AG10803 (cell line): ENCODE measurements at regions not wholly inside any gene's neighbourhood (a gene's known extent, or its start where the extent isn't known, plus 50 kb on each side); places are given as distances from the start of the nearest gene placed in this dataset.

ENCODE experiments used
- DNase-seq: peaks from one replicate; pipeline ENCODE4 v3.0.0; 2010; ENCODE audit warnings: low read depth
- H3K4me3 ChIP-seq: 2 replicates; pipeline ENCODE4 v1.5.1; 2011; ENCODE audit warnings: mild to moderate bottlenecking, low read length, control low read depth
- CTCF ChIP-seq: conservative IDR thresholded peaks from 2 replicates; pipeline ENCODE4 v1.5.1; 2011; ENCODE audit warnings: mild to moderate bottlenecking, low read length, control low read depth, inconsistent platforms

- TF ChIP-seq CTCF, result no peak
- H3K4me3 ChIP-seq, result no peak overlapping the region
- no peak for DNase-seq
Observed at GRCh38 chr21:27673581-27673980, 706.7 kb upstream of the ADAMTS5 start.

- no peak overlapping the region for H3K4me3 ChIP-seq
- TF ChIP-seq CTCF, result no peak
Observed at GRCh38 chr21:27671207-27671606, 704.3 kb upstream of the ADAMTS5 start.

DNA sequence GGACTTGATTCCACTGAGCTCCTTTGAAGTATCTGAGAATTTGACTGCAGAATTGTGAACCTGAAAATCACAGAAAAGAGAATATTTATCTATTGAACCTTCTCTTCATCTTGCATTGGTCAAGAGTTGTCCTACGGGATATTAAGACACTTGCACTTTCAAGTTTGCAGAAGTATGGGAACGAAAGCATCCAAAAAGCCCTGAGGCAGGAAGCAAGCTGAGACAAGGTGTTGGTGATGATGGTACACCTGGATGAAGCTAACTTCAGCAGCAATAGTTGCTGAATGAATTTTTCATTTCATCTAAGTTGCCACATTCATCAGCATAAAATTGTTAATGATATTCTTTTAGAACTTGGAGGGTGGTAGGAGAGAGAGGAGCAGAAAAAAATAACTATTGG, 686.6 kb upstream of the ADAMTS5 start:
- no peak for TF ChIP-seq CTCF
- H3K4me3 ChIP-seq, result no peak overlapping the region
- DNase-seq, result no peak

More at GRCh38 chr21:27671207-27671606, 704.3 kb upstream of the ADAMTS5 start:
- DNase-seq, result no peak

GRCh38 chr21:27649762-27650161, 682.9 kb upstream of the ADAMTS5 start:
- no peak for TF ChIP-seq CTCF
- DNase-seq, result no peak
- no peak overlapping the region for H3K4me3 ChIP-seq

DNA sequence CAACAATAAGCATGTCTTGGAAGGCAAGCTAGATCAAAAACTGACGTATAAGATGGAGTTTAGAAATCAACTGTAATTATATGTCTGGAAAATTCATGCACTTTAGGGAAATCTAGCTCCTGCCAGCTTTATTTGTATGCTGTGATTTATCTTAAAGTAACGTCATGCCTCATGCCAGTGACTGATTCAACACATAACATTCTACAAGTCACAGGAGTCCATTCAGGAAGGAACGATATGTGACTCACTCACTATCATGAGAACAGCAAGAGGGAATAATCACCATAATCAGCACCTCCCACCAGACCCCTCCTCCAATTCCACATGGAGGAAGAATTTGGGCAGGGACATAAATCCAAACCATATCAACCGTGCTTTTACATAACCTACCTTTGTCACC, 682.4 kb upstream of the ADAMTS5 start:
- no peak overlapping the region for H3K4me3 ChIP-seq
- TF ChIP-seq CTCF, result no peak
- DNase-seq, result peak; percentile 90

DNA sequence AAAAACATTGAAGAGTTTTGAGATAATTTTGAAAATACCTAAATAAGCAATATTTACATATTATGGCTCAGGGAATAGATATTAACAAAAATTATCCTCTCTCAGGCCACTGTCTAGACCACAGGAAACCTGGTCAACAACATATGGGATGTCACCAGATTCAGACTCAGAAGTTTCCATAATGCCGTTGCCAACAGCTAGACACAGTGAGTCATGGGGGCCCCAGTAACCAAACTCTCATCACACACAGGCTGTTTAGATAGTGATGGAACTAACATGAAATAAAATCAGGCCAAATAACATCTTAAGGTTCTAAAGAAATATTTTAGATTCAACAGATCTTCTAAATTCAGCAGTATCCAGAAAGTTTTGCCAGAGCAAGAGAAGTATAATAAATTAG, 681.7 kb upstream of the ADAMTS5 start:
- TF ChIP-seq CTCF, result no peak
- H3K4me3 ChIP-seq, result no peak overlapping the region
- DNase-seq, result peak; percentile 84

DNA sequence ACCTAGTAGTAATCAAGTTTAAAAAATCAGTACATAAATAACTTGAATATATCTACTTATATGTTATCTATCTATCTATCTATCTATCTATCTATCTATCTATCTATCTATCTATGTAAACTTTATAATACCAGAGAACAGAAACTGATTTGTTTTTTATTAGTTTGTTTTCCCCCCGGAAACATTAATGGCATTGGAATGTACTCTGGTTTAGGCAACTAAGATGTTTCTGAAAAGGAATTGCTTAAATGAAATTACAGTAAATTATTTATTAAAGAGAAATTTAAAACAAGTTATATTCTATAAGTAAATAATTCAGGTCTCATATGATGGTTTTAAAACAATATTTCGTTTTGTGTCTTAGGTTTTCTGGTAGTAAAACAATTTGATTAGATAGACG, 681.0 kb upstream of the ADAMTS5 start:
- DNase-seq, result no peak
- TF ChIP-seq CTCF, result no peak

More for the DNA sequence above, 681.0 kb upstream of the ADAMTS5 start:
- no peak overlapping the region for H3K4me3 ChIP-seq
